Panc1 (cell line): ENCODE measurements at regions not wholly inside any gene's neighbourhood (a gene's known extent, or its start where the extent isn't known, plus 50 kb on each side); places are given as distances from the start of the nearest gene placed in this dataset.

ENCODE experiments used
- ATAC-seq: fragments of 200-7000 bp; cut with Tn5 transposase; 2 replicates; pipeline ENCODE4 v1.9.1; 2020; ENCODE audit warnings: mild to moderate bottlenecking, moderate library complexity
- BruUV-seq: library from RNA; stranded (reverse); fragments of 400-500 nt; replicated peaks from 2 replicates; lab custom pipeline; 2021; lab: Mats Ljungman, UMichigan
- CTCF ChIA-PET: fragments of 300-600 bp; sonication (Branson Sonifier 250); formaldehyde crosslinking; loops from one replicate; lab custom pipeline; 2022; ENCODE audit warnings: antibody characterized with exemption; lab: Charles Lee
- POLR2A ChIA-PET: fragments of 300-600 bp; sonication (Branson Sonifier 250); formaldehyde crosslinking; loops from one replicate; lab custom pipeline; 2022; ENCODE audit warnings: antibody characterized with exemption; lab: Charles Lee
- DNase-seq: peaks from one replicate; pipeline ENCODE4 v3.0.0-alpha.2; 2010; ENCODE audit warnings: low read depth, low spot score
- H3K27ac ChIP-seq: 2 replicates; pipeline ENCODE4 v1.5.1; 2011; ENCODE audit warnings: mild to moderate bottlenecking, low read length, inconsistent platforms
- H3K27me3 ChIP-seq: fragments of 200-500 bp; sonication (Bioruptor generic); 2 replicates; pipeline ENCODE4 v1.6.0; 2014; ENCODE audit warnings: low read length, inconsistent platforms; ENCODE audit not compliant: control insufficient read depth, insufficient read depth
- H3K36me3 ChIP-seq: fragments of 200-500 bp; sonication (Bioruptor generic); 2 replicates; pipeline ENCODE4 v1.5.1; 2014; ENCODE audit warnings: inconsistent platforms, mild to moderate bottlenecking, low read length, moderate library complexity; ENCODE audit not compliant: control insufficient read depth, insufficient read depth
- H3K4me1 ChIP-seq: 2 replicates; pipeline ENCODE4 v1.5.1; 2011; ENCODE audit warnings: inconsistent platforms, mild to moderate bottlenecking, low read length, moderate library complexity; ENCODE audit not compliant: control insufficient read depth, insufficient read depth
- H3K4me3 ChIP-seq, 2 experiments: 2 replicates each; pipeline ENCODE4 v1.5.1; 2011 to 2012; ENCODE audit warnings: low read depth in 2 of 2, low read length in 2 of 2, mild to moderate bottlenecking in 2 of 2, inconsistent platforms in 1 of 2, moderate library complexity in 1 of 2
- H3K9me3 ChIP-seq: fragments of 200-500 bp; sonication (Bioruptor generic); 2 replicates; pipeline ENCODE4 v1.5.1; 2014; ENCODE audit warnings: low read depth, mild to moderate bottlenecking, inconsistent platforms, low read length, moderate library complexity; ENCODE audit not compliant: control insufficient read depth, insufficient read depth
- CTCF ChIP-seq: fragments of 450-650 bp; IDR thresholded peaks from 2 replicates; pipeline ENCODE4 v1.5.1; 2017; ENCODE audit warnings: mild to moderate bottlenecking
- POLR2AphosphoS5 ChIP-seq: IDR thresholded peaks from 2 replicates; pipeline ENCODE4 v1.6.1; 2012; ENCODE audit warnings: mild to moderate bottlenecking, low read depth, low read length, moderate library complexity
- REST ChIP-seq, 2 experiments: IDR thresholded peaks; 2 replicates each; pipeline ENCODE4 v1.6.1; 2011 to 2012; ENCODE audit warnings: low read depth in 2 of 2, control low read depth in 1 of 2, low read length in 1 of 2, mild to moderate bottlenecking in 1 of 2, moderate library complexity in 1 of 2; ENCODE audit not compliant: insufficient read depth in 1 of 2
- SIN3A ChIP-seq: IDR thresholded peaks from 2 replicates; pipeline ENCODE4 v1.6.1; 2012; ENCODE audit warnings: low read depth, mild to moderate bottlenecking, low read length, moderate library complexity, borderline replicate concordance; ENCODE audit not compliant: insufficient read depth
- TCF7L2 ChIP-seq: IDR thresholded peaks from 2 replicates; pipeline ENCODE4 v1.6.1; 2011; ENCODE audit warnings: mild to moderate bottlenecking, low read depth, low read length, inconsistent platforms
- in situ Hi-C: cut with HindIII; loops from 2 replicates; pipeline ENCODE4 v1.10.0; 2016; ENCODE audit warnings: low sequenced_read_pairs, low pct_unique_long_range_greater_than_20kb
- intact Hi-C: fragments of 100-400 bp; cut with micrococcal nuclease; formaldehyde crosslinking; loops from one replicate; pipeline ENCODE4 v1.10.0; 2022; ENCODE audit not compliant: unreplicated experiment

GRCh38 chr5:20618340-20618739, 630.3 kb upstream of the CDH18 start:
- H3K27me3 ChIP-seq = no peaks in the 10 kb centered on the region
- no TSS peak for BruUV-seq
- H3K4me1 ChIP-seq = no peaks in the 10 kb centered on the region
- no peak overlapping the region for H3K27ac ChIP-seq
- in situ Hi-C loops = no loop called here
- no peak for ATAC-seq
- POLR2A ChIA-PET = no interaction called here
- H3K36me3 ChIP-seq = no peaks in the 10 kb centered on the region
- intact Hi-C loops = no loop called here
- CTCF ChIA-PET = no interaction called here
- no peak overlapping the region for H3K4me3 ChIP-seq
- DNase-seq = no peak
- H3K9me3 ChIP-seq = no peaks in the 10 kb centered on the region
- TF ChIP-seq CTCF (no peak), TCF7L2 (no peak)

GRCh38 chr5:20617841-20618240, 629.8 kb upstream of the CDH18 start:
- CTCF ChIA-PET = no interaction called here
- POLR2A ChIA-PET = no interaction called here
- Histone ChIP-seq H3K36me3 (no peaks in the 10 kb centered on the region), H3K27ac (no peak overlapping the region), H3K4me1 (no peaks in the 10 kb centered on the region), H3K27me3 (no peaks in the 10 kb centered on the region), H3K4me3 (no peak overlapping the region), H3K9me3 (no peaks in the 10 kb centered on the region)
- DNase-seq (no peak), ATAC-seq (no peak)
- no TSS peak for BruUV-seq
- in situ Hi-C loops (no loop called here), intact Hi-C loops (no loop called here)
- TF ChIP-seq TCF7L2 (no peak), SIN3A (no peak), REST (IDR thresholded peaks at IDR 0.05; ENCODE audit: insufficient read depth in 1 of 2, low read depth in 2 of 2, low read length in 1 of 2) (no peak), CTCF (no peak), POLR2AphosphoS5 (no peak)
